RWPE1 (cell line): ENCODE measurements at regions not wholly inside any gene's neighbourhood (a gene's known extent, or its start where the extent isn't known, plus 50 kb on each side); places are given as distances from the start of the nearest gene placed in this dataset.
A peak's percentile ranks its signal among the peaks of the same experiment; 100 is the strongest.
"Not testable (repeated sequence)": the region's sequence is repeated elsewhere in the genome, so short reads cannot be mapped to it uniquely, and the experiment has no call there.

Experiments used
- CTCF ChIA-PET: fragments of 350-600 bp; sonication (Branson Sonifier 250); formaldehyde crosslinking; extraction: SDS; loops from one replicate; lab custom pipeline; 2021; lab: Yijun Ruan, JAX
- POLR2A ChIA-PET: fragments of 400-600 bp; formaldehyde crosslinking; extraction: SDS; loops from one replicate; lab custom pipeline; 2020; ENCODE audit warnings: antibody characterized with exemption; ENCODE audit not compliant: low non-redundant PET; lab: Yijun Ruan, JAX
- DNase-seq: peaks from one replicate; pipeline ENCODE4 v3.0.0; 2012; ENCODE audit warnings: low spot score
- H3K27ac ChIP-seq: fragments of 450-650 bp; 2 replicates; pipeline ENCODE4 v1.5.1; 2017
- TF ChIP-seq, protein P1 (sequence below): fragments of 450-650 bp; conservative IDR thresholded peaks from 2 replicates; pipeline ENCODE4 v1.5.1; 2017; ENCODE audit warnings: low read depth, mild to moderate bottlenecking

DNA sequence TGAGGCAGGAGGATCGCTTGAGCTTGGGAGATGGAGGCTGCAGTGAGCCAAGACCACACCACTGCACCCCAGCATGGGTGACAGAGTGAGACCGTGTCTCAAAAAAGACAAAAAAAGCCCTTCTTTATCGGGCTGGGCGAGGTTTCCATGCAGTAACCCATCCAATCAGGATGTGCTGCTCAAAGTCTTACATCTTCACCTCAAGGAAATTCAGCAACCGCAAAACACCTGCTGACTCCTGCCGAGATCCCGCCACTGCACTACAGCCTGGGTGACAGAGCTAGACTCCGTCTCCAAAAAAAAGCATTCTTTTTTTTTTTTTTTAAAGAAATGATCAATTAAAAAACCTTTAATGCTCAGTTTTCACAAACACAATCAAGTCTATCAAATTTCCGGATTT is 75.7 kb upstream of the KCTD7 start:
- H3K27ac ChIP-seq: peak overlapping the region; percentile 41
- TF ChIP-seq, protein P1, sequence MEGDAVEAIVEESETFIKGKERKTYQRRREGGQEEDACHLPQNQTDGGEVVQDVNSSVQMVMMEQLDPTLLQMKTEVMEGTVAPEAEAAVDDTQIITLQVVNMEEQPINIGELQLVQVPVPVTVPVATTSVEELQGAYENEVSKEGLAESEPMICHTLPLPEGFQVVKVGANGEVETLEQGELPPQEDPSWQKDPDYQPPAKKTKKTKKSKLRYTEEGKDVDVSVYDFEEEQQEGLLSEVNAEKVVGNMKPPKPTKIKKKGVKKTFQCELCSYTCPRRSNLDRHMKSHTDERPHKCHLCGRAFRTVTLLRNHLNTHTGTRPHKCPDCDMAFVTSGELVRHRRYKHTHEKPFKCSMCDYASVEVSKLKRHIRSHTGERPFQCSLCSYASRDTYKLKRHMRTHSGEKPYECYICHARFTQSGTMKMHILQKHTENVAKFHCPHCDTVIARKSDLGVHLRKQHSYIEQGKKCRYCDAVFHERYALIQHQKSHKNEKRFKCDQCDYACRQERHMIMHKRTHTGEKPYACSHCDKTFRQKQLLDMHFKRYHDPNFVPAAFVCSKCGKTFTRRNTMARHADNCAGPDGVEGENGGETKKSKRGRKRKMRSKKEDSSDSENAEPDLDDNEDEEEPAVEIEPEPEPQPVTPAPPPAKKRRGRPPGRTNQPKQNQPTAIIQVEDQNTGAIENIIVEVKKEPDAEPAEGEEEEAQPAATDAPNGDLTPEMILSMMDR: no peak
- DNase-seq: no peak
- ChIA-PET CTCF (interaction anchor here (1.1 kb wide), 1 partner anchor 17 kb away, joined by 3 read pairs; no protein-coding TSS in a partner anchor), POLR2A (no interaction called here)

DNA sequence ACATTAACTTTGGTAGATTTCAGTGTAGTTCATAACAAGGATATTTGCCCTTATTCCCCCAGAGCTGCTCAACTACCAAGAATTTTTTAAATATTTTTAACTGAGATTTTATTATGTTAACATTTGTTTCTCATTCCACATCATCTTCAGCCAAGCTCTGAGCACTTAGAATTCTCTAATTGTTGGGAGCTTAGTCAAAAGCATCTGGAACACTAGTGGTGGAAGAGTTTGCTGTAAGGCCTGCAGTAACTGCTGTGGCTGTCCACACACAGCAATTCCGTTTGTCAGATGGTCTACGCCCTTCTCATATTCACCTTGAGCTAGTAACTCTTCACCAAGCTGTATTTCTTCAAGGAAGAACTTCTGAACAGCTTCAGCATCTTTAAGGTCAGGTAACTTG is 75.0 kb upstream of the KCTD7 start:
- H3K27ac ChIP-seq, DNase-seq, POLR2A ChIA-PET: not testable (repeated sequence)
- CTCF ChIA-PET: interaction anchor here (1.1 kb wide), 1 partner anchor 17 kb away, joined by 3 read pairs; no protein-coding TSS in a partner anchor

DNA sequence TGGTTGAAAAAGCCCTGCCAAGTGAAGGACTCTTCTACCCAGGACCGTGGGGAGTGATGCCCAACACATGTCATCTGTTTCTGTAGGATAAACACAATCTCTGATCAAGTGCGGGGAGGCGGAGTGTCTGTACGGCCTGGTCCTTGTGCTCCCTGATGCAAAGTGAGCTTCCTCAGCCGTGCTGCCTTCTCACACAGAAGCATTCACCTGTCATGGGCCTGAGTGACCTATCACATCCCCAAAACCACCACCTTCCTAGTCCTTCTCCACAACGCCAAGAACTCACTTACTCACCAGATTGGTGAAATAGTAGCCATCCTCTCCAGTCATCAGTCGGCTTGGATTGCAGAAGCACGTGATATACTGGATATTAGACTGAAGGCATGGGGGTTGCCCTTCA is 74.4 kb upstream of the KCTD7 start:
- POLR2A ChIA-PET, DNase-seq, H3K27ac ChIP-seq: not testable (repeated sequence)
- CTCF ChIA-PET: interaction anchor here (1.1 kb wide), 1 partner anchor 16 kb away, joined by 3 read pairs; no protein-coding TSS in a partner anchor

DNA sequence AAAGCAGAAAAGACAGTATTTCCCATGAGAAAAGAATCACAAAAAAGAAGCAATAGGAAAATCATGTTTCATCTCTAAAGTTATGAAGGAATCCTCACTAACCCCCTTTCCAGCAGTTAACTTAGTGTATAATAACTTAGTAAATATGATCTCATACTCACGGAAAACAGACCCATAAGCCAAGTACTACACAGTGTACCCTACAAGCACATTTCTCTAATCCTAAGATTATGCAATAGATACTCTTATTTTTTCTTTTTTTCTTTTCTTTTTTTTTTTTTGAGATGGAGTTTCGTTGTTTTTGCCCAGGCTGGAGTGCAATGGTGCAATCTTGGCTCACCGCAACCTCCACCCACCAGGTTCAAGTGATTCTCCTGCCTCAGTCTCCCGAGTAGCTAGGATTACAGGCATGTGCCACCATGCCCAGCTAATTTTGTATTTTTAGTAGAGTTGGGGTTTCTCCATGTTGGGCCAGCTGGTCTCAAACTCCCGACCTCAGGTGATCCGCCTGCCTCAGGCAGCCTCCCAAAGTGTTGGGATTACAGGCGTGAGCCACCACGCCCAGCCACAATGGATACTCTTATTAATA is 73.7 kb upstream of the KCTD7 start:
- DNase-seq, POLR2A ChIA-PET, CTCF ChIA-PET, H3K27ac ChIP-seq: not testable (repeated sequence)

DNA sequence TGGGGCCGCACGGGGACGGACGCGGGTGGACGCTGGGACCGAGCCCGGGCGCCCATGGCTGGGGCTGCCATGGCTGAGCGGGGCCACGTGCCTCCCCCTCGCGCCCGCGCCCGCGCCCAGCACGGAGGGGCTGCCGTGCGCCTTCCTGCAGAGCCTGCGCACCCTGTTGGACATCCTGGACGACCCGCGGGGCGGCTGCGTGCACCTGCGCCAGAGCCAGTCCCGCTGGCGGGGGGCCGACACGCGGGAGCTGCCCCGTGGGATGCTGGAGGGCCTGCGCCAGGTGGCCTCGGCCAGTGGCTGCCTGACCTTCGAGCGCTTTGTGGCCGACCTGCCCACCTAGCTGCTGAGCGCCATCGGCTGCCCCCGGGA is 72.5 kb upstream of the KCTD7 start:
- CTCF ChIA-PET: no interaction called here
- TF ChIP-seq, protein P1: no peak
- DNase-seq: no peak
- H3K27ac ChIP-seq: no peak overlapping the region
- POLR2A ChIA-PET: no interaction called here

DNA sequence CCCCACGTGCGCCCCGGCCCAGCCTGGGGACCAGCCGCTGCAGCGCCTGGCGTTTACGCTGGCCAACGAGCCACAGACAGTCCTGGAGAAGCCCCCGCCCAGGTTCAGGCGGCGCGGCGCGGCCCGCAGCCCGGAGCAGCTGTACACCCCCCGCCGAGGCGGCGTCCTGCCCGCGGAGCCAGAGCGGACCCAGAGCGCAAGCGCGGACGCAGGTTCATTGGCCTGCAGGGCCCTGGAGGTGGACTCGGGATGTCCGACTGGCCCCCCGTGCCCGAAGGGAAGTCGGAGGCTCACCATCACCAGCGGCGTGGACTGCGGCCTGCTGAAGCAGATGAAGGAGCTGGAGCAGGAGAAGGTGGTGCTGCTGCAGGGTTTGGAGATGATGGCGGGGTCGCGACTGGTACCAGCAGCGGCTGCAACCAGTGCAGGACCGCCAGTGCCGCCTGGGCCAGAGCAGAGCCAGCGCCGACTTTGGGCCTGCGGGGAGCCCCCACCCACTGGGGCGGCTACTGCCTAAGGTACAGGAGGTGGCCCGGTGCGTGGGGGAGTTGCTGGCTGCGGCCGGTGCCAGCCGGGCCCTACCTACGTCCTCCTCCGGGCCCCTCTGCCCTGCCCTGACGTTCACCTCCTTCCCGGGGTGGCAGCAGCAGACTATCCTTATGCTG is 72.0 kb upstream of the KCTD7 start:
- ChIA-PET CTCF (interaction anchor here (0.7 kb wide), 1 partner anchor 14 kb away, joined by 3 read pairs; no protein-coding TSS in a partner anchor), POLR2A (no interaction called here)
- no peak for DNase-seq
- H3K27ac ChIP-seq: no peak overlapping the region
- TF ChIP-seq, protein P1: no peak

DNA sequence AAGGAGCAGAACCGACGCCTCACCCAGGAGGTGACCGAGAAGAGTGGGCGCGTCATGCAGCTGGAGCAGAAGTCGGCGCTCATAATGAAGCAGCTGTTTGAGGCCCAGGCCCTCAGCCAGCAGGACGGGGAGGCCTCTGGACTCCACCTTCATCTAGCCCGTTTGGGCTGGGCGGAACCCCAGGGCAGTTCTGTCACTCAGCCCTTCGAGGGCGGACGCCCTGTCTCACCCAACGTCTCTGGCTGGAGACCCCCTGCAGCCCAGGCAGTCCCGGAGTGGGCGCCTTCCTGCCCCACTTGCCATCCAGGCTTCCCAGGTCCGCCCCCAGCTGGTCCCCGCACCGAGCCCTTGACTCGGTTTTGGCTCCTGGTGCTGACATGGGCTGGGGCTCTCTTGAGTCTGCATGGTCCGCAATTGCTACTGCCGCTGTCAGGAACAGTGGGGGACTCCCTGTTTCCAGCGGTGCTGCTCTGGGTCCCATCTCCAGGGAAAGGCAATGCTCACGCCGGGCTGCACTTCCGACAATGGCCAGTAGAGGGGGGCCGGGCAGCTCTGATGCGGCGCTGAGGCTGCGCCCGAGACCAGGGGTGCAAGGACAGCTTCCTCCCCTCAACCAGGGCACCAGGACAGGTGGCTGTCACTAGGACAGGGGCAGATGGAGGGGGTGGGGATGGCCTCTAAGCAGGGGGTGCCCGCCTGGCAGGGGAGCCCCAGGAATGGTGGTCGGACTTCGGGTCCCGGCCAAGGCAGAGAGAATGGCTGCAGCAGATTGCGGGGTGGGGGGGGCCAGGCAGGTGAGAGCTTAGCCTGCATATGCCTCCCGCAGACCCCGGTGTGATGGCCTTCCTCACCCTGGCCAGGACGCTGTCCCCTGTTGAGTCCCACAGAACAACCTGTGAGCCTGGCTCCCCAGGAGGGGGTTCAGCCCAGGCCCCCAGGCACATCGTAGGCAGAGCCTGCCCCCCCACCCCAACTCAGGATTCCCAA is 71.2 kb upstream of the KCTD7 start:
- TF ChIP-seq, protein P1: peak; percentile 99
- H3K27ac ChIP-seq: peak overlapping the region; percentile 64
- CTCF ChIA-PET: interaction anchor here (0.7 to 1.3 kb wide), 7 partner anchors 12 to 267 kb away, joined by 3 to 6 read pairs (median 3); partner anchors contain the start of gene KCTD7
- POLR2A ChIA-PET: no interaction called here
- peak; percentile 61 for DNase-seq
